GM18520 (cell line): ENCODE measurements at regions not wholly inside any gene's neighbourhood (a gene's known extent, or its start where the extent isn't known, plus 50 kb on each side); places are given as distances from the start of the nearest gene placed in this dataset.

ENCODE experiments used
- ATAC-seq: cut with Tn5 transposase; IDR thresholded peaks from one replicate; pipeline ENCODE4 v1.9.1; 2021; ENCODE audit not compliant: unreplicated experiment

GRCh38 chr15:93180656-93181055 is 91.6 kb upstream of the RGMA start:
- no peak for ATAC-seq

- no peak for ATAC-seq
These were observed 91.1 kb upstream of the RGMA start for GRCh38 chr15:93180128-93180527.

- no peak for ATAC-seq
These were observed 90.7 kb upstream of the RGMA start for GRCh38 chr15:93179700-93180102.

- ATAC-seq = no peak
These were observed 90.1 kb upstream of the RGMA start for GRCh38 chr15:93179072-93179471.

GRCh38 chr15:93178371-93178770 is 89.4 kb upstream of the RGMA start:
- no peak for ATAC-seq

GRCh38 chr15:93176065-93176464 is 87.1 kb upstream of the RGMA start:
- no peak for ATAC-seq

GRCh38 chr15:93174836-93175235 is 85.8 kb upstream of the RGMA start:
- ATAC-seq = no peak

- no peak for ATAC-seq
These were observed 84.4 kb upstream of the RGMA start for GRCh38 chr15:93173369-93173768.

- ATAC-seq = no peak
These were observed 82.5 kb upstream of the RGMA start for GRCh38 chr15:93171476-93171875.

- no peak for ATAC-seq
These were observed 81.3 kb upstream of the RGMA start for GRCh38 chr15:93170329-93170728.

GRCh38 chr15:93168910-93169309 is 79.9 kb upstream of the RGMA start:
- no peak for ATAC-seq

GRCh38 chr15:93167291-93167690 is 78.3 kb upstream of the RGMA start:
- ATAC-seq = no peak

GRCh38 chr15:93166675-93167074 is 77.7 kb upstream of the RGMA start:
- ATAC-seq = no peak

GRCh38 chr15:93165734-93166470 is 76.9 kb upstream of the RGMA start:
- ATAC-seq = no peak

- ATAC-seq = no peak
These were observed 75.4 kb upstream of the RGMA start for GRCh38 chr15:93164409-93164808.

GRCh38 chr15:93162560-93162959 is 73.5 kb upstream of the RGMA start:
- ATAC-seq = no peak

- ATAC-seq = no peak
These were observed 70.9 kb upstream of the RGMA start for GRCh38 chr15:93159930-93160329.

GRCh38 chr15:93158097-93158900 is 69.3 kb upstream of the RGMA start:
- no peak for ATAC-seq

GRCh38 chr15:93154666-93155065 is 65.7 kb upstream of the RGMA start:
- ATAC-seq = no peak

GRCh38 chr15:93152951-93153350 is 63.9 kb upstream of the RGMA start:
- no peak for ATAC-seq

GRCh38 chr15:93152360-93152759 is 63.3 kb upstream of the RGMA start:
- ATAC-seq = no peak
